Brain pericyte (primary cell): ENCODE measurements at regions not wholly inside any gene's neighbourhood (a gene's known extent, or its start where the extent isn't known, plus 50 kb on each side); places are given as distances from the start of the nearest gene placed in this dataset.

Experiments
- DNase-seq: peaks from one replicate; pipeline ENCODE4 v3.0.0-alpha.2; 2012; ENCODE audit warnings: low read depth, low spot score

GRCh38 chr1:199780091-199780490 lies 247.4 kb upstream of the NR5A2 start:
- no peak for DNase-seq

GRCh38 chr1:199780948-199781670 lies 246.4 kb upstream of the NR5A2 start:
- DNase-seq: no peak

DNA sequence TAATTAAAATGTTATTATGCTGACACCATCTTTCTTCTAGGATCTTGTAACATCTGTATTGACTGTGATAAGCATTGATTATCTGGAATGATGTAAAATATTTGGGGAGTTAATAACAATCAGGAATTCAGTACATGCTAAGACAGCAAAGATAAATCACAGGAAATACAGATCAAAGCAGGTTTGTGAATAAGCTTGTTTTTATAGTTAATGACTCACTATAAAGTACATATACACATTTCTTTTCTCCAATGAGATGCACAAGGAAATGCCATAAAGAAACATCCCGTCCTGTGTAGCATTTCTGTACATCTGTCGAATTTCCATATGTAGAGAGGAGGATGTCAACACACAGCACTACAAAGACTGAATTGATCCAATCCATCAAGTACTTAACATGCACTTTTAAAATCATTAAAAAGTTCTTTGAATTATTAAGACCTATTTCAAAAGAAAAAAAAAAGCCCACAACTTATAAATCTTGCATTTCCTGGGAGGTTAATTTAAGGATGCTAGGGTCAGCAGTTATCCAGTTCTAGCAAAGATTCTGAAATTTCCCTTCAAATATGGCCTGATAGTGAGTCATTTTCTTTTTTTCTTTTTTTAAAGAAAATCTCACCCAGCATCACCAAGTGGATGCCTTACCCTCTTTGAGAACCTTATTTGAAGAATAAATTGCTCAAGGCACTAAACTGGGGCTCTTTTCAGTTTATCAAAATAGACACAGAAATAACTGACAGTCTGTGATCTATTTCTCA lies 243.2 kb upstream of the NR5A2 start:
- no peak for DNase-seq

- no peak for DNase-seq
Measured at GRCh38 chr1:199786695-199787094, 240.8 kb upstream of the NR5A2 start.

DNA sequence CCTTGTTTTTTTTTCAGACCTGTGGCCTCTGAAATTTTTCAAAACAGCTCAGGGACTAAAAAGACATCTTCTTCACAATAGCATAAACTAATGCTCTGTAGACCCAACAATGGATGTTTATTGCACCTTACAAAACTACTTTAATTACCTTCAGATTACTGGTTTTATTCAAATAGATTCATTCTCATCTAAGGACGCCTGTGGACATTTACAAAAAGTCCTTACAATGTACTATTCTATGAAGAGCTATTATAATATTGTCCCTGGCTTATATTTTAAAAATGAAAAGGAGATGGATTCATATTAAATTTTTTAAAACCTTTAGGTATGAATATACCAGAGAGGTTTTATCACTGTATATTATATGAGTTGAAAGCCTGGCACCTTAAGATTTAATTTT lies 238.4 kb upstream of the NR5A2 start:
- no peak for DNase-seq

DNA sequence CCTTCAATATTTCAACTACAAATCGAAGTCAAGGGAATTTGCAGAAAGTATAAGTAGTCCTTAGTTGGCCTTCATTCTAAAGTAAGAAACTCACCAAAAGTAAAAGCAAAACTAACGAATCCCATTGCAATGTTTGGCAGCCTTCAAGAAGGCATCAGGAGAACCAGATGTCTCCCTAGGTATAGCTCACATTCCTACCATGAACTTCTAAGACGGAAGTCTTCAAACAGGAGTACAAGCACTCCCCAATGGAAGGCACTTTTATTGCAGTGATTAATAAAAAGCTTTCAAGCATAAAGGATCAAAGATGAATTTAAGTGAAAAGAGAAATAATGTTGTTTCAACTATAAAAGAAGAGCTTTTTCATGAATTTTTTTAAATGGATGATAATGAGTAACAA lies 236.0 kb upstream of the NR5A2 start:
- DNase-seq: no peak

- no peak for DNase-seq
Measured at GRCh38 chr1:199792874-199793273, 234.6 kb upstream of the NR5A2 start.

DNA sequence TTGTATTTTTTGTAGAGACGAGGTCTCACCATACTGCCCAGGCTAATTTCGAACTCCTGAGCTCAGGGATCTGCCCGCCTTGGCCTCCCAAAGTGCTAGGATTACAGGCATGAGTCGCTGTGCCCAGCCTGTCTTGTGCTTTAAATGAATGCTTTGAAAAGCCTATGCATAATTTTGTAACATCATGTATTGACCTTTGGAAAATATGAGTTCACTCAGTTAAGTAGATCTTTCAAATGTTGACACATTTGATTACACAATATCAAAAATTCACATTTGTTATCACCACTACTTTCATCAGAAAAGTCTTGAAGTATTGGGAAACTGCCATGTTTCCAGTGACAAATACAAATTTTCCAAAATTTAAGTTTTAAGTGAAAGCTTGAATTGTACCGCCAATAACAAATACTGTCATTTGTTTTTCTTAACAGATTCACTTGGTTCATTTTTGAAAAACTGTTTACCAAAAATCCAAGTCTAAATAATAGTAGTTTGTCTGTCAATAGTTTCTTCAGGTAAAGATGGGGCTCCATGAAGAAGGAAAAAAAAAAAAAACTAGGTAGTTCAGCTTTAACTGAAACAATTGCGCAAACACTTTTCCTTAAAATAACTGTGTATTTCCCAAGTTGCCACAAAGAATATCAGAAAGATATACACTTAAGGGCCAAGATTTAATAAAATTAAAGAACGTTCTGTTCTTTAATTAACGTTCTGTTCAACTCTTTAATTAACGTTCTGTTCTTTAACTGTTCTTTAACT lies 233.2 kb upstream of the NR5A2 start:
- no peak for DNase-seq

GRCh38 chr1:199799116-199799515 lies 228.4 kb upstream of the NR5A2 start:
- no peak for DNase-seq

GRCh38 chr1:199804526-199804925 lies 223.0 kb upstream of the NR5A2 start:
- DNase-seq: no peak

GRCh38 chr1:199808110-199808870 lies 219.2 kb upstream of the NR5A2 start:
- no peak for DNase-seq

- no peak for DNase-seq
Measured at GRCh38 chr1:199809311-199809710, 218.2 kb upstream of the NR5A2 start.

GRCh38 chr1:199811163-199811562 lies 216.3 kb upstream of the NR5A2 start:
- DNase-seq: no peak

DNA sequence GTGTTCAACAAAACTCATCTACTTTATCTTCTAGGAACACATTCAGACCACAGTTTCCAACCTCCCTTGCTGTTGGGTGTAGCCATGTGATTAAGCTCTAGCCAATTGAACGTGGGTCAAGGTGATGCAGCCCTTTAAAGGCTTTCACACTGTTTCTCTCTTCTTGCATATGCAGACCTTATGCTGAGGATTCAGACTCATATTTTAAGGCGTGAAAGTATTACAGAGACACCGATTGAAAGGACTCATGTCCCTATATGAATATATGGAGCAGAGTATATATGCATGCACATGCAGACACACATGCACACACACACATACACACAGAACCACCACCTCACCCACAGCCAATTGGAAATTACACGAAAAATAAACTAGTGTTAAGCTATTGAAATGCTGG lies 214.3 kb upstream of the NR5A2 start:
- DNase-seq: no peak

DNA sequence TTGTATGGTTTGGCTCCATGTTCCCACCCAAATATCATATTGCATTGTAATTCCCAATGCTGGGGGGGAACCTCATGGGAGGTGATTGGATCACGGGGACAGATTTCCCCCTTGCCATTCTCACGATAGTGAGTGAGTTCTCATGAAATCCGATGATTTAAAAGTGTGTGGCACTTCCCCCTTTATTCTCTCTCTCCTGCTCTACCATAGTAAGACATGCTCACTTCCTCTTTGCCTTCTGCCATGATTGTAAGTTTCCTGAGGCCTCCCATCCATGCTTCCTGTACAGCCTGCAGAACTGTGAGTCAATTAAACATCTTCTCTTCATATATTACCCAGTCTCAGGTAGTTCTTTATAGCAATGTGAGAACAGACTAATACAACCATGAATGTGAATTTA lies 211.6 kb upstream of the NR5A2 start:
- no peak for DNase-seq

- DNase-seq: no peak
Measured at GRCh38 chr1:199817266-199817665, 210.2 kb upstream of the NR5A2 start.

- no peak for DNase-seq
Measured at GRCh38 chr1:199821029-199821779, 206.3 kb upstream of the NR5A2 start.

DNA sequence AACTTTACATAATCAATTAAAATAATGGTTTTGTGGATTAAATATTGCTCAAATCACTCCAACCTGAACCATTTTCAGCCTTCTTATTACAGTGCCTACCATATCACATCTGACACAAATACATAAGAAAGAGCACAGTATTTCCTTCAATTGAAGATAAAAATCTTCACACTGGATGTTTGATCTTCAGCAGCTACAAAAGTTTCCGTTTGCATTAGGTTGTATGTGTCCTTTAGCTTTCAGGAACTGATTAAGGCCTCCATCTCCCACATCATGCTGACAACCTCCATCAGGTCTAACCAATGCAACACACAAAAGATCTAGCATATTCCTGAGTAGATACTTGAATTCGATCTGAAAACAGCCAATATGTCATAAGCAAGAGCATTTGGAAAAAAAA lies 195.1 kb upstream of the NR5A2 start:
- DNase-seq: no peak

DNA sequence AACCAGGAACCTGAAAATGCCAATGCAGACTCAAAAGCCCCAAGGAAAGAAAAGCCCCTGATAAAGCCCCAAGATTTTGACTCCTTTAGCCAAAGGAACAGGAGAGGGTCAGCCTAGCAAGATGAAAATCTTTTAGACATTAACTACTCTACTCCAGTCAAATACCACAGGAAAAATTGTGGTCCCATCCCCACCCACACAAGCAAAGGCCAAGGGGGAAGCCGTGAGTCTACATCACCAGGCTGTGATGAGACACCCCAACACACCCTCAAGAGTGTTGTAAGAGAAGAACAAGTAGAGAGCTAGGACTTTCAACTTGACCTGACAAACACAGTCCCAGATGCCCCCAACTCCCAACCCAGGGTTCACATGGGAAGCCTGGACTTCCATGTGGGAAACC lies 192.8 kb upstream of the NR5A2 start:
- DNase-seq: no peak

- DNase-seq: no peak
Measured at GRCh38 chr1:199836430-199836829, 191.1 kb upstream of the NR5A2 start.

DNA sequence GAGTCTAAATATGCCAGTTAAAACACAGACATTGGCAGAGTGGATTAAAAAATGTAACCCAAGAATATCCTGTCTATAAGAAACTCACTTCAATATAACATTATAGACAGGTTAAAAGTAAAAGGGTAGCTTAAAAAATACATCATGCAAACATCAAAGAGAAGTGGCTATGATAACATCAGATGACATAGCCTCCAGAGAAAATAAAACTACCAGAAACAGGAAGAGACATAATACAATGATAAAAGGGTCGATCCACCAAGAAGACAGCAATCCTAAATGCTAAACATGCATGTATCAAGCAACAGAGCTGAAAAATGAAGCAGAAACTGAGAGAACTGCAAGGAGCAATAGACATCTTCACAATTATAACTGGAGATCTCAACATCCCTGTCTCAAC lies 190.2 kb upstream of the NR5A2 start:
- DNase-seq: no peak
